B cell (primary cell): ENCODE measurements at regions not wholly inside any gene's neighbourhood (a gene's known extent, or its start where the extent isn't known, plus 50 kb on each side); places are given as distances from the start of the nearest gene placed in this dataset.

ENCODE experiments used
- ATAC-seq: fragments of 200-7000 bp; cut with Tn5 transposase; one replicate; pipeline ENCODE4 v1.10.0; 2021; ENCODE audit warnings: low read depth, mild to moderate bottlenecking, moderate number of reproducible peaks, moderate library complexity
- CTCF ChIA-PET: fragments of 350-600 bp; sonication (Branson Sonifier 250); formaldehyde crosslinking; loops from one replicate; lab custom pipeline; 2021; ENCODE audit warnings: antibody characterized with exemption, inconsistent platforms; lab: Charles Lee
- POLR2A ChIA-PET: fragments of 350-600 bp; sonication (Branson Sonifier 250); formaldehyde crosslinking; loops from one replicate; lab custom pipeline; 2021; ENCODE audit warnings: antibody characterized with exemption; lab: Charles Lee
- DNase-seq: peaks from one replicate; pipeline ENCODE4 v3.0.0; 2013
- H2AFZ ChIP-seq: 2 replicates; pipeline ENCODE4 v1.6.1; 2012; ENCODE audit warnings: mild to moderate bottlenecking, low read depth, low read length; ENCODE audit not compliant: insufficient read depth, poor library complexity, severe bottlenecking
- H3K27ac ChIP-seq, 2 donors: 1 replicate in 1 of 2; 2 replicates in 1 of 2; pipeline ENCODE4 v1.5.1; 2012 to 2013; ENCODE audit warnings: low read length in 2 of 2, mild to moderate bottlenecking in 2 of 2, moderate library complexity in 1 of 2
- H3K27me3 ChIP-seq, 4 experiments: fragments of 200-600 bp in 1 of 4; sonication (generic) in 1 of 4; replicated peaks in 1 of 4; 1 replicate in 2 of 4; 2 replicates in 2 of 4; pipeline versions ENCODE4 v1.6.1 to v1.7.0; 2013 to 2016; ENCODE audit warnings: low read length in 3 of 4, mild to moderate bottlenecking in 2 of 4, mixed read lengths in 1 of 4, moderate library complexity in 1 of 4; ENCODE audit not compliant: insufficient read depth in 4 of 4, control insufficient read depth in 3 of 4; ENCODE audit errors: control extremely low read depth in 1 of 4
- H3K36me3 ChIP-seq, 2 experiments: replicated peaks in 1 of 2; 1 replicate in 1 of 2; 2 replicates in 1 of 2; pipeline versions ENCODE4 v1.6.1 to v1.7.1; 2013; ENCODE audit warnings: low read length in 1 of 2; ENCODE audit not compliant: insufficient read depth in 2 of 2, control insufficient read depth in 1 of 2; ENCODE audit errors: control extremely low read depth in 1 of 2, extremely low read depth in 1 of 2
- H3K4me1 ChIP-seq, 2 donors: fragments of 200-600 bp in 1 of 2; sonication (generic) in 1 of 2; 1 replicate in 1 of 2; 2 replicates in 1 of 2; pipeline versions ENCODE4 v1.5.1 to v1.6.1; 2013 to 2017; ENCODE audit warnings: low read length in 2 of 2; ENCODE audit not compliant: control insufficient read depth in 2 of 2, insufficient read depth in 2 of 2
- H3K4me2 ChIP-seq: replicated peaks from 2 replicates; pipeline ENCODE3; 2012; ENCODE audit warnings: mild to moderate bottlenecking, low read depth, low read length; ENCODE audit not compliant: poor library complexity, severe bottlenecking
- H3K4me3 ChIP-seq, 5 experiments: fragments of 200-600 bp in 1 of 5; sonication (generic) in 1 of 5; 1 replicate in 3 of 5; 2 replicates in 2 of 5; pipeline versions ENCODE4 v1.5.1 to v1.7.0; 2011 to 2016; ENCODE audit warnings: low read length in 4 of 5, mild to moderate bottlenecking in 4 of 5, low read depth in 2 of 5, control low read depth in 1 of 5, moderate library complexity in 1 of 5; ENCODE audit not compliant: insufficient read depth in 1 of 5; ENCODE audit errors: control extremely low read depth in 1 of 5, extremely low read depth in 1 of 5
- H3K79me2 ChIP-seq: fragments of 200-600 bp; sonication (generic); one replicate; pipeline ENCODE4 v1.6.0; 2016; ENCODE audit warnings: low read length; ENCODE audit not compliant: control insufficient read depth, insufficient read depth
- H3K9ac ChIP-seq: fragments of 200-600 bp; sonication (generic); 2 replicates; pipeline ENCODE4 v1.6.1; 2017; ENCODE audit warnings: mild to moderate bottlenecking, low read length, moderate library complexity
- H3K9me3 ChIP-seq, 3 donors: one replicate each; pipeline versions ENCODE4 v1.6.1 to v1.7.1; 2013; ENCODE audit warnings: low read length in 2 of 3; ENCODE audit not compliant: control insufficient read depth in 2 of 3, insufficient read depth in 1 of 3; ENCODE audit errors: control extremely low read depth in 1 of 3
- H4K20me1 ChIP-seq: 2 replicates; pipeline ENCODE4 v1.6.0; 2012; ENCODE audit warnings: mild to moderate bottlenecking, low read length; ENCODE audit not compliant: insufficient read depth, control insufficient read depth, poor library complexity, severe bottlenecking
- H3K27ac Mint-ChIP-seq: one replicate; pipeline ENCODE4 v1.8.0; 2021; ENCODE audit warnings: mixed read lengths
- H3K27me3 Mint-ChIP-seq: one replicate; pipeline ENCODE4 v1.8.0; 2021; ENCODE audit warnings: mixed read lengths
- H3K4me1 Mint-ChIP-seq: one replicate; pipeline ENCODE4 v1.8.0; 2021; ENCODE audit warnings: mixed read lengths
- H3K4me3 Mint-ChIP-seq: one replicate; pipeline ENCODE4 v1.8.0; 2021; ENCODE audit warnings: mixed read lengths
- H3K9me3 Mint-ChIP-seq: one replicate; pipeline ENCODE4 v1.8.0; 2022; ENCODE audit warnings: mixed read lengths; ENCODE audit not compliant: insufficient read depth
- EZH2 ChIP-seq: IDR thresholded peaks from 2 replicates; pipeline ENCODE4 v1.6.1; 2012; ENCODE audit warnings: borderline replicate concordance, low read depth, mild to moderate bottlenecking, moderate library complexity, low read length; ENCODE audit not compliant: insufficient read depth, poor library complexity, severe bottlenecking
- WGBS: methylation state at CpG from one replicate; pipeline ENCODE4 v1.1.5; 2013; ENCODE audit warnings: missing lambda C conversion rate; ENCODE audit not compliant: insufficient coverage; 5-methylcytosine and 5-hydroxymethylcytosine counted together
- intact Hi-C: fragments of 100-400 bp; cut with micrococcal nuclease; formaldehyde crosslinking; loops from one replicate; pipeline ENCODE4 v1.10.0; 2022
- TF ChIP-seq, protein P1 (sequence below): fragments of 200-600 bp; IDR thresholded peaks from one replicate; pipeline ENCODE4 v1.8.0; 2022; ENCODE audit warnings: antibody characterized with exemption, mild to moderate bottlenecking

DNA sequence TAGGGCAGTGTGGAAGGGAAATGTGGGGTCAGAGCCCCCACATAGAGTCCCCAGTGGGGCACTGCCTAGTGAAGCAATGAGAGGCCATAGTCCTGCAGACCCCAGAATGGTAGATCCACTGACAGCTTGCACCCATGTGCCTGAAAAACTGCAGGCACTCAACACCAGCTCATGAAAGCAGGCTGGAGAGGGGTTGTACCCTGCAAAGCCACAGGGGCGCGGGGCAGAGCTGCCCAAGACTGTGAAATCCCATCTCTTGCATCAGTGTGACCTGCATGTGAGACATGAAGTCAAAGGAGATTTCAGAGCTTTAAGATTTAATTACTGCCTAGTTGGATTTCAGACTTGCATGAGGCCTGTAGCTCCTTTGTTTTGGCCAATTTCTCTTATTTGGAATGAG lies 224.0 kb downstream of the TXNL1 start:
- Histone ChIP-seq H3K27ac (no peak overlapping the region), H3K79me2 (no peaks in the 10 kb centered on the region), H3K9me3 (peaks cover 1 to 20% (median 7%) of the 10 kb centered on the region in 3 donors), H3K4me1 (no peaks in the 10 kb centered on the region), H2AFZ (no peak overlapping the region), H4K20me1 (no peaks in the 10 kb centered on the region), H3K9ac (no peak overlapping the region), H3K36me3 (no peaks in the 10 kb centered on the region), H3K27me3 (no peaks in the 10 kb centered on the region), H3K4me3 (no peak overlapping the region), H3K4me2 (no peak overlapping the region)
- Mint-ChIP-seq H3K4me3 (no peak overlapping the region), H3K9me3 (peaks cover 11% of the 10 kb centered on the region), H3K27me3 (no peaks in the 10 kb centered on the region), H3K4me1 (no peaks in the 10 kb centered on the region), H3K27ac (no peak overlapping the region)
- no peak for TF ChIP-seq EZH2
- TF ChIP-seq, protein P1, sequence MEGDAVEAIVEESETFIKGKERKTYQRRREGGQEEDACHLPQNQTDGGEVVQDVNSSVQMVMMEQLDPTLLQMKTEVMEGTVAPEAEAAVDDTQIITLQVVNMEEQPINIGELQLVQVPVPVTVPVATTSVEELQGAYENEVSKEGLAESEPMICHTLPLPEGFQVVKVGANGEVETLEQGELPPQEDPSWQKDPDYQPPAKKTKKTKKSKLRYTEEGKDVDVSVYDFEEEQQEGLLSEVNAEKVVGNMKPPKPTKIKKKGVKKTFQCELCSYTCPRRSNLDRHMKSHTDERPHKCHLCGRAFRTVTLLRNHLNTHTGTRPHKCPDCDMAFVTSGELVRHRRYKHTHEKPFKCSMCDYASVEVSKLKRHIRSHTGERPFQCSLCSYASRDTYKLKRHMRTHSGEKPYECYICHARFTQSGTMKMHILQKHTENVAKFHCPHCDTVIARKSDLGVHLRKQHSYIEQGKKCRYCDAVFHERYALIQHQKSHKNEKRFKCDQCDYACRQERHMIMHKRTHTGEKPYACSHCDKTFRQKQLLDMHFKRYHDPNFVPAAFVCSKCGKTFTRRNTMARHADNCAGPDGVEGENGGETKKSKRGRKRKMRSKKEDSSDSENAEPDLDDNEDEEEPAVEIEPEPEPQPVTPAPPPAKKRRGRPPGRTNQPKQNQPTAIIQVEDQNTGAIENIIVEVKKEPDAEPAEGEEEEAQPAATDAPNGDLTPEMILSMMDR: no peak
- ATAC-seq (no peak), DNase-seq (no peak)
- CTCF ChIA-PET: no interaction called here
- 100% methylated on average over 2 of the region's 2 CpGs for WGBS
- POLR2A ChIA-PET: no interaction called here
- intact Hi-C loops: no loop called here

DNA sequence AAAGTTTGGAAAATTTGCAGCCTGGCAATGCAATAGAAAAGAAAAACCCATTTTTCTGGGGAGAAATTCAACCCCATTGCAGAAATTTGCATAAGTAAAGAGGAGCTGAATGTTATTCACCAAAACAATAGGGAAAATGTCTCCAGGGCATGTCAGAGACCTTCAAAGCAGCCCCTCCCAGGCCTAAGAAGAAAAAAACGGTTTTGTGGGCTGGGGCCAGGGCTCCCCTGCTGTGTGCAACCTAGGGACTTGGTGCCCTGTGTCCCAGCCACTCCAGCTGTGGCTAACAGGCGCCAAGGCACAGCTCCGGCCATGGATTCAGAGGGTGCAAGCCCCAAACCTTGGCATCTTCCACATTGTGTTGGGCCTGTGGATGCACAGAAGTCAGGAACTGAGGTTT lies 224.5 kb downstream of the TXNL1 start:
- H3K27me3 ChIP-seq: no peaks in the 10 kb centered on the region
- Mint-ChIP-seq H3K9me3 (peaks cover 11% of the 10 kb centered on the region), H3K4me3 (no peak overlapping the region), H3K27ac (no peak overlapping the region), H3K27me3 (no peaks in the 10 kb centered on the region), H3K4me1 (no peaks in the 10 kb centered on the region)
- 81% methylated on average over 3 of the region's 3 CpGs for WGBS
- POLR2A ChIA-PET: no interaction called here
- CTCF ChIA-PET: no interaction called here
- intact Hi-C loops: no loop called here
- H3K79me2 ChIP-seq: no peaks in the 10 kb centered on the region
- H4K20me1 ChIP-seq: no peaks in the 10 kb centered on the region
- no peaks in the 10 kb centered on the region for H3K4me1 ChIP-seq
- TF ChIP-seq EZH2: no peak
- TF ChIP-seq, protein P1: no peak
- H3K36me3 ChIP-seq: no peaks in the 10 kb centered on the region
- DNase-seq (no peak), ATAC-seq (no peak)
- no peak overlapping the region for H3K9ac ChIP-seq
- H3K9me3 ChIP-seq: peaks cover 1 to 20% (median 7%) of the 10 kb centered on the region in 3 donors
- no peak overlapping the region for H3K4me2 ChIP-seq
- no peak overlapping the region for H3K27ac ChIP-seq
- H3K4me3 ChIP-seq: no peak overlapping the region
- H2AFZ ChIP-seq: no peak overlapping the region
